ENCODE measurements at regions not wholly inside any gene's neighbourhood (a gene's known extent, or its start where the extent isn't known, plus 50 kb on each side); places are given as distances from the start of the nearest gene placed in this dataset.

GRCh38 chr5:28451483-28451882, 1413.1 kb upstream of the CDH9 start:
- in situ Hi-C loops (cut with MboI; ENCODE audit: low pct_ligation_motif_present in 1 of 4, low pct_unique_long_range_greater_than_20kb in 1 of 4, low sequenced_read_pairs in 3 of 4) (no loop called here), intact Hi-C loops (cut with DNase I; ENCODE audit: low total_unique reads) (no loop called here)
- Histone ChIP-seq H3K27me3 (no peaks in the 10 kb centered on the region), H3K4me3 (no peak overlapping the region), H3K27ac (no peak overlapping the region), H3K36me3 (no peaks in the 10 kb centered on the region), H3K4me1 (no peaks in the 10 kb centered on the region), H3K9me3 (peaks cover 0 to 5% of the 10 kb centered on the region in 2 donors)
- TF ChIP-seq POLR2AphosphoS5 (IDR thresholded peaks at IDR 0.05) (no peak), CTCF (IDR thresholded peaks at IDR 0.05) (no peak), EP300 (IDR thresholded peaks at IDR 0.05; ENCODE audit: low read depth) (no peak)
- no peak for DNase-seq

GRCh38 chr5:28450997-28451396, 1412.6 kb upstream of the CDH9 start:
- H3K36me3 ChIP-seq = no peaks in the 10 kb centered on the region
- no peak overlapping the region for H3K4me3 ChIP-seq
- in situ Hi-C loops (cut with MboI; ENCODE audit: low pct_ligation_motif_present in 1 of 4, low pct_unique_long_range_greater_than_20kb in 1 of 4, low sequenced_read_pairs in 3 of 4) = no loop called here
- no peak for DNase-seq
- H3K27me3 ChIP-seq = no peaks in the 10 kb centered on the region
- peaks cover under 1 to 5% of the 10 kb centered on the region in 2 donors for H3K9me3 ChIP-seq
- no peak overlapping the region for H3K27ac ChIP-seq
- 23 to 50% methylated on average over 2 to 3 of the region's 3 CpGs for WGBS, 2 donors (ENCODE audit: low coverage in 1 of 2)
- intact Hi-C loops (cut with DNase I; ENCODE audit: low total_unique reads) = no loop called here
- TF ChIP-seq POLR2A (IDR thresholded peaks at IDR 0.05) (no peak), CTCF (IDR thresholded peaks at IDR 0.05) (no peak), POLR2AphosphoS5 (IDR thresholded peaks at IDR 0.05) (no peak), EP300 (IDR thresholded peaks at IDR 0.05; ENCODE audit: low read depth) (no peak)
- H3K4me1 ChIP-seq = no peaks in the 10 kb centered on the region

- no peak overlapping the region for H3K27ac ChIP-seq
- H3K9me3 ChIP-seq = peaks cover 0 to 6% of the 10 kb centered on the region in 2 donors
- no peak overlapping the region for H3K4me3 ChIP-seq
- intact Hi-C loops (cut with DNase I; ENCODE audit: low total_unique reads) = no loop called here
- in situ Hi-C loops (cut with MboI; ENCODE audit: low pct_ligation_motif_present in 1 of 4, low pct_unique_long_range_greater_than_20kb in 1 of 4, low sequenced_read_pairs in 3 of 4) = no loop called here
- no peaks in the 10 kb centered on the region for H3K27me3 ChIP-seq
- 79% methylated on average over 4 of the region's 4 CpGs; no CpG with 5 or more reads in 1 of the 2 donors for WGBS, 2 donors (ENCODE audit: low coverage in 1 of 2)
- no peaks in the 10 kb centered on the region for H3K36me3 ChIP-seq
- DNase-seq = no peak
- TF ChIP-seq POLR2A (IDR thresholded peaks at IDR 0.05) (no peak), EP300 (IDR thresholded peaks at IDR 0.05; ENCODE audit: low read depth) (no peak), POLR2AphosphoS5 (IDR thresholded peaks at IDR 0.05) (no peak), CTCF (IDR thresholded peaks at IDR 0.05) (no peak)
- H3K4me1 ChIP-seq = no peaks in the 10 kb centered on the region
Observed at GRCh38 chr5:28448791-28449190, 1410.4 kb upstream of the CDH9 start.

GRCh38 chr5:28430565-28431178, 1392.3 kb upstream of the CDH9 start:
- in situ Hi-C loops (cut with MboI; ENCODE audit: low pct_ligation_motif_present in 1 of 4, low pct_unique_long_range_greater_than_20kb in 1 of 4, low sequenced_read_pairs in 3 of 4) = no loop called here
- DNase-seq = no peak

More at GRCh38 chr5:28430565-28431178, 1392.3 kb upstream of the CDH9 start:
- TF ChIP-seq EP300 (IDR thresholded peaks at IDR 0.05; ENCODE audit: low read depth) (no peak), POLR2A (IDR thresholded peaks at IDR 0.05) (no peak), CTCF (IDR thresholded peaks at IDR 0.05) (no peak), POLR2AphosphoS5 (IDR thresholded peaks at IDR 0.05) (no peak)
- intact Hi-C loops (cut with DNase I; ENCODE audit: low total_unique reads) = no loop called here
- H3K27ac ChIP-seq = no peak overlapping the region
- no peaks in the 10 kb centered on the region for H3K4me1 ChIP-seq
- H3K4me3 ChIP-seq = no peak overlapping the region
- WGBS, 2 donors (ENCODE audit: low coverage in 1 of 2) = 64 to 66% methylated on average over 5 of the region's 5 CpGs
- H3K9me3 ChIP-seq = peaks cover 0 to 2% of the 10 kb centered on the region in 2 donors
- no peaks in the 10 kb centered on the region for H3K36me3 ChIP-seq
- no peaks in the 10 kb centered on the region for H3K27me3 ChIP-seq
